ENCODE measurements at regions not wholly inside any gene's neighbourhood (a gene's known extent, or its start where the extent isn't known, plus 50 kb on each side); places are given as distances from the start of the nearest gene placed in this dataset.

- Mint-ChIP-seq H3K9me3 (no peaks in the 10 kb centered on the region), H3K4me1 (no peaks in the 10 kb centered on the region), H3K27me3 (peaks cover 3% of the 10 kb centered on the region), H3K4me3 (no peak overlapping the region), H3K36me3 (no peaks in the 10 kb centered on the region), H3K27ac (no peak overlapping the region)
- POLR2A ChIA-PET: no interaction called here
- ATAC-seq (ENCODE audit: low read depth) (no peak), DNase-seq (no peak)
Observed at GRCh38 chr6:40894962-40895799, 143.8 kb downstream of the UNC5CL start.

GRCh38 chr6:40893021-40893420, 146.0 kb downstream of the UNC5CL start:
- no peak overlapping the region for H3K27ac Mint-ChIP-seq
- DNase-seq (no peak), ATAC-seq (ENCODE audit: low read depth) (no peak)
- H3K9me3 Mint-ChIP-seq: no peaks in the 10 kb centered on the region
- H3K36me3 Mint-ChIP-seq: no peaks in the 10 kb centered on the region
- H3K4me3 Mint-ChIP-seq: no peak overlapping the region
- POLR2A ChIA-PET: no interaction called here
- no peaks in the 10 kb centered on the region for H3K4me1 Mint-ChIP-seq
- peaks cover 3% of the 10 kb centered on the region for H3K27me3 Mint-ChIP-seq

GRCh38 chr6:40892223-40892622, 146.8 kb downstream of the UNC5CL start:
- Mint-ChIP-seq H3K4me1 (no peaks in the 10 kb centered on the region), H3K9me3 (no peaks in the 10 kb centered on the region), H3K36me3 (no peaks in the 10 kb centered on the region), H3K4me3 (no peak overlapping the region), H3K27ac (no peak overlapping the region), H3K27me3 (peaks cover 3% of the 10 kb centered on the region)
- no peak for DNase-seq
- POLR2A ChIA-PET: no interaction called here
- ATAC-seq (ENCODE audit: low read depth): no peak

- ATAC-seq (ENCODE audit: low read depth) (no peak), DNase-seq (no peak)
- H3K36me3 Mint-ChIP-seq: no peaks in the 10 kb centered on the region
- POLR2A ChIA-PET: no interaction called here
- no peaks in the 10 kb centered on the region for H3K27me3 Mint-ChIP-seq
- no peak overlapping the region for H3K27ac Mint-ChIP-seq
- H3K9me3 Mint-ChIP-seq: no peaks in the 10 kb centered on the region
- H3K4me3 Mint-ChIP-seq: no peak overlapping the region
- H3K4me1 Mint-ChIP-seq: no peaks in the 10 kb centered on the region
Observed at GRCh38 chr6:40891686-40892085, 147.3 kb downstream of the UNC5CL start.

- H3K27me3 Mint-ChIP-seq: peaks cover 2% of the 10 kb centered on the region
- no peak overlapping the region for H3K27ac Mint-ChIP-seq
- H3K4me3 Mint-ChIP-seq: no peak overlapping the region
- no peaks in the 10 kb centered on the region for H3K9me3 Mint-ChIP-seq
- POLR2A ChIA-PET: no interaction called here
- H3K36me3 Mint-ChIP-seq: no peaks in the 10 kb centered on the region
- ATAC-seq (ENCODE audit: low read depth) (no peak), DNase-seq (no peak)
- no peaks in the 10 kb centered on the region for H3K4me1 Mint-ChIP-seq
Observed at GRCh38 chr6:40891131-40891530, 147.9 kb downstream of the UNC5CL start.

GRCh38 chr6:40889137-40889832, 149.7 kb downstream of the UNC5CL start:
- POLR2A ChIA-PET: no interaction called here

GRCh38 chr6:40888456-40888990, 150.5 kb downstream of the UNC5CL start:
- DNase-seq (no peak), ATAC-seq (ENCODE audit: low read depth) (no peak)
- Mint-ChIP-seq H3K4me3 (no peak overlapping the region), H3K27me3 (peaks cover 2% of the 10 kb centered on the region), H3K36me3 (no peaks in the 10 kb centered on the region), H3K4me1 (no peaks in the 10 kb centered on the region), H3K27ac (no peak overlapping the region), H3K9me3 (no peaks in the 10 kb centered on the region)
- POLR2A ChIA-PET: no interaction called here

More at GRCh38 chr6:40889137-40889832, 149.7 kb downstream of the UNC5CL start:
- Mint-ChIP-seq H3K9me3 (no peaks in the 10 kb centered on the region), H3K27ac (no peak overlapping the region), H3K4me1 (no peaks in the 10 kb centered on the region), H3K4me3 (no peak overlapping the region), H3K36me3 (no peaks in the 10 kb centered on the region), H3K27me3 (peaks cover 2% of the 10 kb centered on the region)
- DNase-seq (no peak), ATAC-seq (ENCODE audit: low read depth) (no peak)

- no peak for DNase-seq
- H3K4me1 Mint-ChIP-seq: no peaks in the 10 kb centered on the region
- ATAC-seq (ENCODE audit: low read depth): no peak
- H3K27ac Mint-ChIP-seq: no peak overlapping the region
- POLR2A ChIA-PET: no interaction called here
- no peaks in the 10 kb centered on the region for H3K36me3 Mint-ChIP-seq
- peaks cover 3% of the 10 kb centered on the region for H3K27me3 Mint-ChIP-seq
- H3K9me3 Mint-ChIP-seq: no peaks in the 10 kb centered on the region
- no peak overlapping the region for H3K4me3 Mint-ChIP-seq
Observed at GRCh38 chr6:40887792-40888340, 151.2 kb downstream of the UNC5CL start.

- POLR2A ChIA-PET: no interaction called here
- no peak overlapping the region for H3K27ac Mint-ChIP-seq
- DNase-seq (no peak), ATAC-seq (ENCODE audit: low read depth) (no peak)
- no peak overlapping the region for H3K4me3 Mint-ChIP-seq
- no peaks in the 10 kb centered on the region for H3K9me3 Mint-ChIP-seq
- H3K36me3 Mint-ChIP-seq: no peaks in the 10 kb centered on the region
- H3K4me1 Mint-ChIP-seq: no peaks in the 10 kb centered on the region
- H3K27me3 Mint-ChIP-seq: peaks cover 4% of the 10 kb centered on the region
Observed at GRCh38 chr6:40887079-40887791, 151.8 kb downstream of the UNC5CL start.

DNA sequence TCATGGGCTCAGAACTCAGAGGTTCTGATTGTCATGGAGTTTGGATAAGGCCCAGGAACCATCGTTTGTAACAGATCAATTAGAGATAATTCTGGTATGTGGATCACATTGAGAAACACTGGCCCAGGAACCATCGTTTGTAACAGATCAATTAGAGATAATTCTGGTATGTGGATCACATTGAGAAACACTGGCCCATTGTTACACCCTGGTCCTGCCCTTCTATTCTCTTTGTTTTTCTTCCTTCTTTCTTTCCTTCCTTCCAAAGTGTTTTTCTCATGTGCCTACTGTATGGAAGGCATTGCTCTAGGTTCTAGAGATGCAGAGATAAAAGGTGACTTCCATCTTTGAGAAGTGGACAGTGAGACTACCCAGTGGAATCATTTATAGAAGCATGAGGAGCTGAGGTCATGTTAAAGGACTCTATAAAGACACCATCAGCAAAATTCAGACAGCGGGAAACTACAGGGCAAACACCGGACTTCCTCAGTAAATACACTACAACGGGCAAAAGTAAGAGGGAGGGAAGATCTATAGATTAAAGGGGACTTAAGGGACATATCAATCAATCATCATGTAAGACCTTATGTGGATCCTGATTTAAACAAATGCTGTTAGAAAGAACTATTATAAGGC, 153.8 kb downstream of the UNC5CL start:
- peaks cover 4% of the 10 kb centered on the region for H3K27me3 Mint-ChIP-seq
- POLR2A ChIA-PET: no interaction called here
- H3K4me3 Mint-ChIP-seq: no peak overlapping the region
- no peak for ATAC-seq (ENCODE audit: low read depth)
- no peak overlapping the region for H3K27ac Mint-ChIP-seq
- peaks cover 5% of the 10 kb centered on the region for H3K4me1 Mint-ChIP-seq
- no peak for DNase-seq
- no peaks in the 10 kb centered on the region for H3K9me3 Mint-ChIP-seq
- no peaks in the 10 kb centered on the region for H3K36me3 Mint-ChIP-seq

DNA sequence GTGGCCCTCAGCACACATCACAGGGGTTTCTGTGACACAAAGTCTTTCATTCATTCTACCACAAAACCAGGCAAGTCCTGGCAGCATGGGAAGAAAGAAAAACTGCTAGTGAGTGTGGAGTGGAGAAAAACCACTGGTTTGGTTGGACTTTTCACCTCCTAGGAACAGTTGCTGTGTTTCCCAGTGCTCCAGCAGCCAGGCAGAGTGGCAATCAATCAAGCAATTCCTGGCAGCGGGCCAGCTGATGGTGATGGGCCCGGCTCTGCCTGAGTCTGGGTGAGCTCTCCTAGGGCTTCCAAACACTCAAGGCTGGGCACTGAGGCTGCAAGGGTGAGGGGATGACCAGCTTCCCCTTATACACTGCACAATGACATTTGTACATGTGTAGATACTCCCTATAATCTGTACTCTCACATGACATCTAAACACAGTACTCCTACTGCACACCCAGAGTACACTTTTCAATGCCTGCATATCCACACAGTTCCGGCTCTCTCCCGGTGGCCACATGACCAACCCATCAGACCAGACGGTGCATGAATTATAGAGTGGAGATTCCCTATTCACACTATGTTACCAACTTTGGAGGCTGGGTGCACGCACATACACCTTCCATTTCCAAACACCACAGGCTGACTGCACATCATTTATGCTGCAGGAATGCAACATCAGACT, 156.6 kb downstream of the UNC5CL start:
- ATAC-seq (ENCODE audit: low read depth): no peak
- POLR2A ChIA-PET: no interaction called here
- DNase-seq: no peak
- no peaks in the 10 kb centered on the region for H3K36me3 Mint-ChIP-seq
- no peak overlapping the region for H3K4me3 Mint-ChIP-seq
- H3K9me3 Mint-ChIP-seq: no peaks in the 10 kb centered on the region
- peaks cover 5% of the 10 kb centered on the region for H3K4me1 Mint-ChIP-seq
- no peak overlapping the region for H3K27ac Mint-ChIP-seq
- H3K27me3 Mint-ChIP-seq: peaks cover 4% of the 10 kb centered on the region

DNA sequence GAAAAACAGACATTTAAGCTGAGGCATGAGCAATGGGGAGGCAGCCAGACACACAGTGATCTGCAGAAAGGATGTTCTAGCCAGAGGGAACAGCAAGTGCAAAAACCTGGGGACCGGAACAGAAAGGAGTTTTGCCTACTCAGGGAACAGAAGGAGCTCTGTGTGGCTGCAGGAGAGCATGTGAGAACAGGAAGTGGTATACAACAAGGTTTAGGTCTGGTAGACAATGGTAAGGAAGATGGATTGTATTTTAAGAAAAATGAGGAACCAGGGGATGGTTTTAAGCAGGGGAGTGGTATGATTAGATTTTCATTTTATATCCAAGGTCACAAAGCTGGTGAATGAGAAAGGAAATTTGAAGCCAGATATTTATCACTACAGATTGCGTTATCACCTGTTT, 157.5 kb downstream of the UNC5CL start:
- POLR2A ChIA-PET: no interaction called here
- DNase-seq (no peak), ATAC-seq (ENCODE audit: low read depth) (no peak)
- H3K9me3 Mint-ChIP-seq: no peaks in the 10 kb centered on the region
- H3K27ac Mint-ChIP-seq: no peak overlapping the region
- H3K27me3 Mint-ChIP-seq: peaks cover 5% of the 10 kb centered on the region
- H3K4me1 Mint-ChIP-seq: peaks cover 5% of the 10 kb centered on the region
- H3K36me3 Mint-ChIP-seq: no peaks in the 10 kb centered on the region
- no peak overlapping the region for H3K4me3 Mint-ChIP-seq

DNA sequence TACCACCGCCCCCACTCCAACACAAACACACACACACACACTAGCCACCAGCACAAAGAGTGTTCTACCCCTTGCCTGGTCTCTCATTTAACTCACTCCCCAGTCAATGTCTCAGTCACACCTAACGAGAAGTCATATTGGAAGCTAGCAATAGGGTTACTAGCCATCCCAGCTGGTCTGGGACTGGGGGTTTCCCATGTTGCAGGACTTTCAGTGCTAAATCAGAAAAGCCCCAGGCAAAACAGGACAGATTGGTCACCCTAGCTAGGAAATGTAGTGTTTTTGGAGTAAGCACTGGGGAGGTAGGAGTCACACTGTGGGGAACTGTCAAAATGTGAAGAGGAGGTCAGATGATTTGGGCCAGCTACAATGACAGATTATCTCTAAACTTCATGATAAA, 158.1 kb downstream of the UNC5CL start:
- peaks cover 9% of the 10 kb centered on the region for H3K27me3 Mint-ChIP-seq
- no peak overlapping the region for H3K4me3 Mint-ChIP-seq
- ATAC-seq (ENCODE audit: low read depth) (no peak), DNase-seq (no peak)
- peaks cover 5% of the 10 kb centered on the region for H3K4me1 Mint-ChIP-seq
- no peak overlapping the region for H3K27ac Mint-ChIP-seq
- no peaks in the 10 kb centered on the region for H3K9me3 Mint-ChIP-seq
- H3K36me3 Mint-ChIP-seq: no peaks in the 10 kb centered on the region
- POLR2A ChIA-PET: no interaction called here
